ENCODE measurements at regions not wholly inside any gene's neighbourhood (a gene's known extent, or its start where the extent isn't known, plus 50 kb on each side); places are given as distances from the start of the nearest gene placed in this dataset.

GRCh38 chr4:93981594-93981993 is 153.0 kb downstream of the ATOH1 start:
- no peak for TF ChIP-seq CTCF (IDR thresholded peaks at IDR 0.05)
- no peaks in the 10 kb centered on the region for H3K36me3 ChIP-seq (ENCODE audit: control insufficient read depth, insufficient read depth, low read length)
- no peak overlapping the region for H3K9ac ChIP-seq
- H3K27ac ChIP-seq = no peak overlapping the region
- no peaks in the 10 kb centered on the region for H3K9me3 ChIP-seq (ENCODE audit: control insufficient read depth, low read length)
- H3K4me2 ChIP-seq (ENCODE audit: low read length) = no peak overlapping the region
- H2AFZ ChIP-seq = no peak overlapping the region
- no peaks in the 10 kb centered on the region for H3K79me2 ChIP-seq
- H3K4me3 ChIP-seq (ENCODE audit: low read depth, low read length) = no peak overlapping the region
- no peaks in the 10 kb centered on the region for H3K4me1 ChIP-seq
- no peaks in the 10 kb centered on the region for H3K27me3 ChIP-seq (ENCODE audit: control insufficient read depth, insufficient read depth, low read length)

GRCh38 chr4:93982255-93982654 is 153.7 kb downstream of the ATOH1 start:
- Histone ChIP-seq H3K4me2 (ENCODE audit: low read length) (no peak overlapping the region), H3K79me2 (no peaks in the 10 kb centered on the region), H3K9ac (no peak overlapping the region), H3K4me3 (ENCODE audit: low read depth, low read length) (no peak overlapping the region), H3K36me3 (ENCODE audit: control insufficient read depth, insufficient read depth, low read length) (no peaks in the 10 kb centered on the region), H3K27ac (no peak overlapping the region), H3K27me3 (ENCODE audit: control insufficient read depth, insufficient read depth, low read length) (no peaks in the 10 kb centered on the region), H3K9me3 (ENCODE audit: control insufficient read depth, low read length) (no peaks in the 10 kb centered on the region), H3K4me1 (no peaks in the 10 kb centered on the region), H2AFZ (no peak overlapping the region)
- TF ChIP-seq CTCF (IDR thresholded peaks at IDR 0.05) = no peak

GRCh38 chr4:93983140-93983539 is 154.6 kb downstream of the ATOH1 start:
- no peaks in the 10 kb centered on the region for H3K36me3 ChIP-seq (ENCODE audit: control insufficient read depth, insufficient read depth, low read length)
- no peak for TF ChIP-seq CTCF (IDR thresholded peaks at IDR 0.05)
- H3K27ac ChIP-seq = no peak overlapping the region

GRCh38 chr4:93994175-93994994 is 165.8 kb downstream of the ATOH1 start:
- TF ChIP-seq CTCF (IDR thresholded peaks at IDR 0.05) = no peak

More at GRCh38 chr4:93983140-93983539, 154.6 kb downstream of the ATOH1 start:
- no peak overlapping the region for H3K4me3 ChIP-seq (ENCODE audit: low read depth, low read length)
- H3K27me3 ChIP-seq (ENCODE audit: control insufficient read depth, insufficient read depth, low read length) = no peaks in the 10 kb centered on the region
- no peak overlapping the region for H3K9ac ChIP-seq
- H2AFZ ChIP-seq = no peak overlapping the region
- no peaks in the 10 kb centered on the region for H3K4me1 ChIP-seq
- no peak overlapping the region for H3K4me2 ChIP-seq (ENCODE audit: low read length)
- H3K9me3 ChIP-seq (ENCODE audit: control insufficient read depth, low read length) = no peaks in the 10 kb centered on the region
- no peaks in the 10 kb centered on the region for H3K79me2 ChIP-seq

GRCh38 chr4:93996895-93997294 is 168.3 kb downstream of the ATOH1 start:
- TF ChIP-seq CTCF (IDR thresholded peaks at IDR 0.05) = no peak
- H3K4me1 ChIP-seq = no peaks in the 10 kb centered on the region
- no peaks in the 10 kb centered on the region for H3K27me3 ChIP-seq (ENCODE audit: control insufficient read depth, insufficient read depth, low read length)
- no peaks in the 10 kb centered on the region for H3K79me2 ChIP-seq
- no peak overlapping the region for H3K4me2 ChIP-seq (ENCODE audit: low read length)
- no peaks in the 10 kb centered on the region for H3K9me3 ChIP-seq (ENCODE audit: control insufficient read depth, low read length)
- H2AFZ ChIP-seq = no peak overlapping the region
- no peak overlapping the region for H3K4me3 ChIP-seq (ENCODE audit: low read depth, low read length)
- no peaks in the 10 kb centered on the region for H3K36me3 ChIP-seq (ENCODE audit: control insufficient read depth, insufficient read depth, low read length)
- no peak overlapping the region for H3K27ac ChIP-seq
- H3K9ac ChIP-seq = no peak overlapping the region

More at GRCh38 chr4:93994175-93994994, 165.8 kb downstream of the ATOH1 start:
- Histone ChIP-seq H3K4me3 (ENCODE audit: low read depth, low read length) (no peak overlapping the region), H3K79me2 (no peaks in the 10 kb centered on the region), H3K27me3 (ENCODE audit: control insufficient read depth, insufficient read depth, low read length) (no peaks in the 10 kb centered on the region), H3K36me3 (ENCODE audit: control insufficient read depth, insufficient read depth, low read length) (no peaks in the 10 kb centered on the region), H3K9ac (no peak overlapping the region), H3K4me2 (ENCODE audit: low read length) (no peak overlapping the region), H3K9me3 (ENCODE audit: control insufficient read depth, low read length) (no peaks in the 10 kb centered on the region), H2AFZ (no peak overlapping the region), H3K27ac (no peak overlapping the region), H3K4me1 (no peaks in the 10 kb centered on the region)

All from parathyroid adenoma (tissue), 2 donors.